Lower lobe of right lung (tissue), 2 donors: ENCODE measurements at regions not wholly inside any gene's neighbourhood (a gene's known extent, or its start where the extent isn't known, plus 50 kb on each side); places are given as distances from the start of the nearest gene placed in this dataset.

Source experiments
- ATAC-seq, 2 donors: fragments of 200-7000 bp; cut with Tn5 transposase; one replicate each; pipeline ENCODE4 v1.9.1; 2020 to 2022; ENCODE audit warnings: mild to moderate bottlenecking in 2 of 2, moderate library complexity in 2 of 2
- DNase-seq: peaks from one replicate; pipeline ENCODE4 v3.0.0-alpha.2; 2020
- H3K27ac ChIP-seq: fragments of 200-600 bp; one replicate; pipeline ENCODE4 v1.8.0; 2022
- H3K27me3 ChIP-seq: fragments of 200-600 bp; one replicate; pipeline ENCODE4 v1.8.0; 2022; ENCODE audit warnings: low read depth
- H3K36me3 ChIP-seq: fragments of 200-600 bp; one replicate; pipeline ENCODE4 v1.8.0; 2022; ENCODE audit warnings: mild to moderate bottlenecking
- H3K4me1 ChIP-seq: fragments of 200-600 bp; one replicate; pipeline ENCODE4 v1.8.0; 2022
- H3K4me3 ChIP-seq: fragments of 200-600 bp; one replicate; pipeline ENCODE4 v1.8.0; 2022; ENCODE audit warnings: mild to moderate bottlenecking
- H3K9me3 ChIP-seq: fragments of 200-600 bp; one replicate; pipeline ENCODE4 v1.8.0; 2022
- intact Hi-C: fragments of 100-400 bp; cut with DNase I; formaldehyde crosslinking; loops from one replicate; pipeline ENCODE4 v1.11.0; 2022
- TF ChIP-seq, protein P1 (sequence below): fragments of 200-600 bp; IDR thresholded peaks from one replicate; pipeline ENCODE4 v1.8.0; 2022; ENCODE audit warnings: antibody characterized with exemption, mild to moderate bottlenecking
- donor health status: DM: no; HTN: yes; CAD: no; lungs with severe emphysema.

DNA sequence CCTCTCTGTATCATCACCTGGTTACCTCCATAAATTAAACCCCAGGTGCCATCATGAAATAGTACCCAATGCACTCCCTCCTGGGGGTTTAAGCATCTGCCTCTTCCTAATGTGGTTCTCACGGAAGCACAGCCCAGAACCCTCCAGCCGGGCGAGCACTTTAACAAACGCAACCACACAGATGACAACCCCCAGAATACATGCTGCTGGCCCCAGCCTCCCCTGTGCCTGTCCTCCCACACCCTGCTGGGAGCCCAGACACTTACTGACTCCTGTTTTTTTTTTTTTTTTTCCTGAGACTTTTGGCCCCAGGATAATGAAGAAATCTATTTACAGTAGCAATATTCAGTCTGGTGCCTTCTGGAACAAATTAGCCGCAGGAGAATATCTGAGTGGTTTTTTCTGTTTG lies 50.0 kb upstream of the COL5A1 start:
- peaks cover 8% of the 10 kb centered on the region for H3K27me3 ChIP-seq
- H3K4me1 ChIP-seq, result no peaks in the 10 kb centered on the region
- H3K27ac ChIP-seq, result no peak overlapping the region
- intact Hi-C loops, result no loop called here
- H3K4me3 ChIP-seq, result no peak overlapping the region
- no peak for DNase-seq
- H3K36me3 ChIP-seq, result no peaks in the 10 kb centered on the region
- no peak for ATAC-seq
- TF ChIP-seq, protein P1, sequence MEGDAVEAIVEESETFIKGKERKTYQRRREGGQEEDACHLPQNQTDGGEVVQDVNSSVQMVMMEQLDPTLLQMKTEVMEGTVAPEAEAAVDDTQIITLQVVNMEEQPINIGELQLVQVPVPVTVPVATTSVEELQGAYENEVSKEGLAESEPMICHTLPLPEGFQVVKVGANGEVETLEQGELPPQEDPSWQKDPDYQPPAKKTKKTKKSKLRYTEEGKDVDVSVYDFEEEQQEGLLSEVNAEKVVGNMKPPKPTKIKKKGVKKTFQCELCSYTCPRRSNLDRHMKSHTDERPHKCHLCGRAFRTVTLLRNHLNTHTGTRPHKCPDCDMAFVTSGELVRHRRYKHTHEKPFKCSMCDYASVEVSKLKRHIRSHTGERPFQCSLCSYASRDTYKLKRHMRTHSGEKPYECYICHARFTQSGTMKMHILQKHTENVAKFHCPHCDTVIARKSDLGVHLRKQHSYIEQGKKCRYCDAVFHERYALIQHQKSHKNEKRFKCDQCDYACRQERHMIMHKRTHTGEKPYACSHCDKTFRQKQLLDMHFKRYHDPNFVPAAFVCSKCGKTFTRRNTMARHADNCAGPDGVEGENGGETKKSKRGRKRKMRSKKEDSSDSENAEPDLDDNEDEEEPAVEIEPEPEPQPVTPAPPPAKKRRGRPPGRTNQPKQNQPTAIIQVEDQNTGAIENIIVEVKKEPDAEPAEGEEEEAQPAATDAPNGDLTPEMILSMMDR, result no peak
- H3K9me3 ChIP-seq, result no peaks in the 10 kb centered on the region
